RWPE1 (cell line): ENCODE measurements at regions not wholly inside any gene's neighbourhood (a gene's known extent, or its start where the extent isn't known, plus 50 kb on each side); places are given as distances from the start of the nearest gene placed in this dataset.

Experiments used
- CTCF ChIA-PET: fragments of 350-600 bp; sonication (Branson Sonifier 250); formaldehyde crosslinking; extraction: SDS; loops from one replicate; lab custom pipeline; 2021; lab: Yijun Ruan, JAX
- POLR2A ChIA-PET: fragments of 400-600 bp; formaldehyde crosslinking; extraction: SDS; loops from one replicate; lab custom pipeline; 2020; ENCODE audit warnings: antibody characterized with exemption; ENCODE audit not compliant: low non-redundant PET; lab: Yijun Ruan, JAX
- DNase-seq: peaks from one replicate; pipeline ENCODE4 v3.0.0; 2012; ENCODE audit warnings: low spot score
- H3K27ac ChIP-seq: fragments of 450-650 bp; 2 replicates; pipeline ENCODE4 v1.5.1; 2017
- CTCF ChIP-seq: fragments of 450-650 bp; conservative IDR thresholded peaks from 2 replicates; pipeline ENCODE4 v1.5.1; 2017; ENCODE audit warnings: low read depth, mild to moderate bottlenecking

- TF ChIP-seq CTCF: no peak
- CTCF ChIA-PET: interaction anchor here (0.7 kb wide), 1 partner anchor 40 kb away, joined by 3 read pairs; no protein-coding TSS in a partner anchor
- POLR2A ChIA-PET: no interaction called here
- peak; percentile 70 for DNase-seq
- H3K27ac ChIP-seq: no peak overlapping the region
These were observed 257.4 kb downstream of the MAFB start for GRCh38 chr20:40431611-40432010.

- ChIA-PET POLR2A (no interaction called here), CTCF (interaction anchor here (0.7 kb wide), 1 partner anchor 256 kb away, joined by 3 read pairs; no protein-coding TSS in a partner anchor)
- no peak for TF ChIP-seq CTCF
- no peak overlapping the region for H3K27ac ChIP-seq
- no peak for DNase-seq
These were observed 257.9 kb downstream of the MAFB start for GRCh38 chr20:40431112-40431511.

- ChIA-PET POLR2A (no interaction called here), CTCF (no interaction called here)
- H3K27ac ChIP-seq: no peak overlapping the region
- no peak for TF ChIP-seq CTCF
- DNase-seq: no peak
These were observed 262.0 kb downstream of the MAFB start for GRCh38 chr20:40427026-40427425.

- H3K27ac ChIP-seq: no peak overlapping the region
- ChIA-PET POLR2A (no interaction called here), CTCF (no interaction called here)
These were observed 264.3 kb downstream of the MAFB start for GRCh38 chr20:40424695-40425094.

GRCh38 chr20:40422656-40423055 lies 266.4 kb downstream of the MAFB start:
- no peak for DNase-seq
- CTCF ChIA-PET: no interaction called here
- H3K27ac ChIP-seq: no peak overlapping the region
- no peak for TF ChIP-seq CTCF
- POLR2A ChIA-PET: no interaction called here

More at GRCh38 chr20:40424695-40425094, 264.3 kb downstream of the MAFB start:
- no peak for DNase-seq
- no peak for TF ChIP-seq CTCF

GRCh38 chr20:40416274-40416673 lies 272.8 kb downstream of the MAFB start:
- CTCF ChIA-PET: interaction anchor here (0.5 kb wide), 1 partner anchor 102 kb away, joined by 3 read pairs; no protein-coding TSS in a partner anchor
- POLR2A ChIA-PET: interaction anchor here (0.8 to 1.5 kb wide), 2 partner anchors 90 to 272 kb away, joined by 3 to 7 read pairs; partner anchors contain the start of gene MAFB
- peak; percentile 88 for DNase-seq
- peak overlapping the region; percentile 56 for H3K27ac ChIP-seq
- no peak for TF ChIP-seq CTCF
